ENCODE measurements at regions not wholly inside any gene's neighbourhood (a gene's known extent, or its start where the extent isn't known, plus 50 kb on each side); places are given as distances from the start of the nearest gene placed in this dataset.
"Not testable (repeated sequence)": the region's sequence is repeated elsewhere in the genome, so short reads cannot be mapped to it uniquely, and the experiment has no call there.

DNA sequence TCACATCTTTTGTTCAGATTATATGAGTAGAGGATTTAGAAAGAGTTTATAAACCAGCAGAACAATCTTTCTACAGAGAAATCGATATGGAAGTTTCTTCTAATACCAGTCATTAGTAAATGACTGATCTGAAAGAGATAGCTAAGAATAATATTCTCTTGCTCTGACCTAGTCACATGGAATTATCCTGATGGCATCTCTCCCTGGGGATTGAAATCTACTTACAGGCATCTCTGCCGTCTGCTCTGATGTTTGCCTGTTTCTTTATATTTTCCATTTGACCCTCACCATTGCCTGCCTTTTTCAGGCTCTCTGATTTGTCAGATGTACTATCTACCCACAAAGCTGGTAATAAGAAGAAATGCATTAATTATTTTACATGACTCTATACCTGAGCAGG, 1157.3 kb downstream of the PCDH7 start:
- DNase-seq (no peak), ATAC-seq (no peak)
- intact Hi-C loops (cut with DNase I), result no loop called here

DNA sequence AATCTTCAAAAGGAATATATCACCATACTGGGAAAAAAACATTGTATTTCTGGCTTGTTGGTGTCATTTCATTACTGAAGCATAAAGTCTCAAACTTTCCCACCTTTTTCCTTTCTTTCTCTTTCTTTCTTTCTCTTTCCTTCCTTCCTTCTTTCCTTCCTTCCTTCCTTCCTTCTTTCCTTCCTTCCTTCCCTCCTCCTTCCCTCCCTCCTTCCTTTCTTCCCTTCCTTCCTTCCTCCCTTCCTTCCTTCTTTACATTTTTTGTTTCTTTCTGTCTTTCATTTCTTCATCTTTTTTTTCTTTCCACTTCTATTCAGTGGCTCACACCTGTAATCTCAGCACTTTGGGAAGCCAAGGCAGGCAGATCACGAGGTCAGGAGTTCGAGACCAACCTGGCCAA, 1160.7 kb downstream of the PCDH7 start:
- intact Hi-C loops (cut with DNase I); DNase-seq; ATAC-seq: not testable (repeated sequence)

DNA sequence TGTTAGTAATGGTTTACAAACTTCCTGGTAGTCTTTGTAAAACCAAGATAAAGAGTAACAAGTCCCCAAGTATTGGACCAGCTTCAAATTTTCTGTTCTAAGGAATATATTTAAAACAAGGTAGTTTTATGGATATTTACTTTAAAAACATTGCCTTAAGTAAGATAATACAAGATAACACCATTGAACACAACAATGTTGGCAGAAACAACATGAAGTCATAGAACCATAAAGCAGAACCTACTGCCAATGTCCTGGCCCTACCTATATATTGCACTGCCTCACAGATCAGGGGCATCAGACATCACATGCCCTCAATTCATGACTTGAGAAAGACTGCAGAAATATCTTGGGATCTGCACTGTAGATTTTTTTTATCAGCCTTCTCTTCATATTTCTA, 1176.2 kb downstream of the PCDH7 start:
- intact Hi-C loops (cut with DNase I), result no loop called here
- ATAC-seq (no peak), DNase-seq (no peak)

DNA sequence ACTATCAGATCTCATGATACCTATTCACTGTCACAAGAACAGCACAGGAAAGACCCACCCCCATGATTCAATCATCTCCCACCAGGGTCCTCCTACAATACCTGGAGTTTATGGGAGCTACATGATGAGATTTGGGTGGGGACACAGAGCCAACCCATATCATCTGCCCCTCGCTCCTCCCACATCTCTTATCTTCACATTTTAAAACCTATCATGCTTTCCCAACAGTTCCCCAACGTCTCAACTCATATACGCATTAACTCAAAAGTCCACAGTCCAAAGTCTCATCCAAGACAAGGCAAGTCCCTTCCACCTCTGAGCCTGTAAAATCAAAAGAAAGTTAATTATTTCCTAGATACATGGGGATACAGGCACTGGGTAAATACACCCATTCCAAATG, 1185.2 kb downstream of the PCDH7 start:
- no peak for DNase-seq
- no peak for ATAC-seq
- intact Hi-C loops (cut with DNase I), result no loop called here

DNA sequence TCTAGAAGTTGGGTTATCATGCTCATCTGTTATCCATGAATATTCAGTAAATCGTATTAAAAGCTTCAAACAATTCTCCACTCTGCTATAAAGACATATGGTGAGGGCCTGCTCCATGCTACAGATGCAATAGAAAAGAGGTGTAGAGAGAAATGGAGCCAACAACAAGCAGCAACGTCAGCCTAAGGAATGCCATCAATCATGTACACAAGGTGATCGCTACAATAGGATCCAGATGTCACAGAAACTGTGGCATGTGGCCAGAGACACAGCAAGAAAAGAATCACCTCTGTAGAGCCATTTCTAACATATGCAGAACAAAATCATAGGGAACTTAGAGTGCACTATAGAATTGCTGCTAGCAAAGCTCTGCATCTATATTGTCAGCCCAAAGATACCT, 1188.1 kb downstream of the PCDH7 start:
- ATAC-seq, result no peak
- no peak for DNase-seq
- intact Hi-C loops (cut with DNase I), result no loop called here

DNA sequence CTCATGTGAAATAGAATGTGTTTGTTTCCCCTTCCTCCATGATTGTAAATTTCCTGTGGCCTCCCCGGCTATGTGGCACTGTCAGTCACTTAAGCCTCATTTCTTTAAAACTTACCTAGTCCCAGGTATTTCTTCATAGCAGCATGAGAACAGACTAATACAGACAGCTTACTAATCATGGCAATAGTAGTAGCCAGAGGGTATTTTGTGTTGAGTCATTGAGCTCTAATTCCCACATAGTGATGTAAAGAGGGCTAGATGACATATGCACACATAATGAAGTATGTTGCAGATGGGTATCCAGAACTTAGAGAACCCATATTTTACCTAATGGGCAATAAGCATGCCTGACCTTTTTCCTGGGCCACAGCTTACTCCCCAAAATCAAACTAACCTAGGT, 1197.2 kb downstream of the PCDH7 start:
- DNase-seq, result no peak
- no peak for ATAC-seq
- intact Hi-C loops (cut with DNase I), result no loop called here

DNA sequence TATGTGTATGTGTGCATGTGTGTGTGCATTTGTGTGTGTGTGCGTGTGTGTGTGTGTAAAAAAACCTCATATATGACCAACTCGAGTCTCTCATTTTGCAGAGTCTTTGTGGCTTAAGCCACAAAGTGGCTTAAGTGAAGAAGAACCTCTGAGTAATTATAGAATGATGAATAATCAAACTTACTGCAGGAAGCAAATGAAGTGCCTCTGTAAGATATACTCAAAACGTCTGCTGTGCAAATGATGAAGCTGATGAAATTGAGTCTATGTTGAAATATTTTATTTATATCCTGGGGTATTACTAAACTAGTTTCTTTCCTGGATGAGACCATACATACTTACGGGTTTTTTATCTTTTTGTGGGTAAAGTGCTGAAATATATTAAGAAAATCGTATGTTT, 1198.7 kb downstream of the PCDH7 start:
- DNase-seq, result no peak
- intact Hi-C loops (cut with DNase I), result no loop called here
- ATAC-seq, result no peak

DNA sequence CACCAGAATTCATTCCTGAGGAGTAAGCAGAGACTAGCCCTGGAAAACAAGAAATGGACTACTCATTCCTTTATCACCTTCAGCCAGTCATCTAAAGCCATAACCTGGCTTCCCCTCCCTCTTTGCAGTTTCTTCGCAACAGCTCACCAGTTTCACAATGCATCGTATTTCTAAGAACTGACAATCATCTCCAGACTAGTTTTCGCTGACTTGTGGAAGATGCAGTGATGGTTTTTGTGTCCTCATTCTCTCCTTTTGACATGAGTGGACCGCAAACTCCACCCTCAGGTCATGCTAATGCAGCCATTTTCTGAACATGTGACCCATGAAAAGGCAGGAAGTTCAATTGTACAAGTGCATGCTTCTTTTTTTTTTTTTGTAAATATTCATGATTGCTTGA, 1203.5 kb downstream of the PCDH7 start:
- no peak for DNase-seq
- ATAC-seq, result no peak
- intact Hi-C loops (cut with DNase I), result no loop called here

DNA sequence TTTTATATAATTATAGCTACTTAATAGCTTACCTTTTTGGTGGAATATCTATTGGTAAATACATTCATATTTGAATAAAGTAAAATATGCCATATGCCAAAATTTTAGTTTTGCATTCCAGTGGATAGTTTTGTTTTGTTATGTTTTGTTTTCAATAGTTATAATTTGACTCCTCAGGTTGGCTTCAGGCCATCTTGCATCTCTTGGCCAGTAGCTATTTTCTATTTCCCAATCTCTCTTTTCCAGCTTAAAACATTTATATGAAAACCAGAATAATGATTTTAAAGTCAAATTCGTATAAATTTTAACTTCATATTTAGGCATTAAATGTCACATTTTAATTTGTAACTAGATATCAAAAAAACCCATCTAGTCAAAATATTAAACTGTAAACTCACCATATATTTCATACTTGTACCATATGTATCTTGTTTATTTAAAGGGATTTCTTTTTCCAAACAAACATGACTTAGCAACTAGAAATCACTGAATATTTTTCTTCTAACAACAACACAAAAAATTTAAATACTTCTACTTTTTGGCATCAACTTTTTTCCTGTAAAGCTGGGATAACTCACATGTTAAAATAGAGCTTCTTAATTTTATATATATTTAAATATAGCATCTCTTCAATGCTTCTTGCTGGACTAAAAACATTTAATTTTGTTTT, 1209.6 kb downstream of the PCDH7 start:
- no peak for DNase-seq
- no peak for ATAC-seq
- intact Hi-C loops (cut with DNase I), result no loop called here

DNA sequence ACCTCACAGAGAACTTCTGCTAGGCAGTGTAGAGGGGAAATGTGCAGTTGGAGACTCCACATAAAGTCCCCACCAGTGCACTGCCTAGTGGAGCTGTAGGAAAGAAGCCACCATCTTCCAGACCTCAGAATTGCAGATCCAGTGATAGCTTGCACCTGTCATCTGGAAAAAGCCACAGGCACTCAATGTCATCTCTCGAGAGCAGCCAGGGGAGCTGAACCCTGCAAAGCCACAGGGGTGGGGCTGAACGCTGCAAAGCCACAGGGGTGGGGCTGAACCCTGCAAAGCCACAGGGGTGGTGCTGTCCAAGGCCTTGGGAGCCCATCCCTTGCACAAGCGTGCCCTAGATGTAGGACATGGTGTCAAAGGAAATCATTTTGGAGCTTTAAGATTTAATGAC, 1226.3 kb downstream of the PCDH7 start:
- DNase-seq (no peak), ATAC-seq (no peak)
- intact Hi-C loops (cut with DNase I), result no loop called here

DNA sequence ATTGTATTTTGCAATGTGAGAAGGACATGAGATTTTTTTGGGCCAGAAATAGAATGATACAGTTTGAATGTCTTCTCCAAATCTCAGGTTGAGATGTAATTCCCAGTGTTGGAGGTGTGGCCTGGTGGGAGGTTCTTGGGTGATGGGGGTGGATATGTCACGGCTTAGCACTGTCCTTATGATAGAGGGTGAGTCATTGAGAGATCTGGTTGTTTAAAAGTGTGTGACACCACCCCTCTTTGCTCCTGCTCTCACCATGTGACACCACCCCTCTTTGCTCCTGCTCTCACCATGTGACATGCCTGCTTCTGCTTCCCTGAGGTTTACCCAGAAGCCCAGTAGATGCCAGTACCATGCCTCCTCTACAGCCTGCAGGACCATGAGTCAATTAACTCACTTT, 1226.9 kb downstream of the PCDH7 start:
- ATAC-seq (no peak), DNase-seq (no peak)
- intact Hi-C loops (cut with DNase I), result no loop called here

DNA sequence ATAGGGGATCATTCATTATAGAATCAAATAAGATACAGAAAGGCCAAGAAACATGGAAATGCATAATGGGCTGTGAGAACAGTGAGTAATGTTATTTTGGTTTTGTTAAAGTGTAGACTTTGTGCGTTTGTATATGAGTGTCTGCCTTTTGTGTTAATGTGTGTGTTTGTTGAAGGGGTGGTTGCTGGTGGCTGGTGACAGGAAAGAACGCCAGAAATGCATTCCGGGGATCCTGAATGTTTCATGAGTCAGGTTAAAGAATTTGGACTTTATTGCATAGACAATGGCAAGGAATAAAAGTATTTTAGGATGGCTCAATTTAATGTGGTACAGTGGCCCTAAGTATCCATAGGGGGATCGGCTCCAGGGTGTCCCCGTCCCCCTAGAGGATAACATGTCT, 1228.9 kb downstream of the PCDH7 start:
- no peak for ATAC-seq

DNA sequence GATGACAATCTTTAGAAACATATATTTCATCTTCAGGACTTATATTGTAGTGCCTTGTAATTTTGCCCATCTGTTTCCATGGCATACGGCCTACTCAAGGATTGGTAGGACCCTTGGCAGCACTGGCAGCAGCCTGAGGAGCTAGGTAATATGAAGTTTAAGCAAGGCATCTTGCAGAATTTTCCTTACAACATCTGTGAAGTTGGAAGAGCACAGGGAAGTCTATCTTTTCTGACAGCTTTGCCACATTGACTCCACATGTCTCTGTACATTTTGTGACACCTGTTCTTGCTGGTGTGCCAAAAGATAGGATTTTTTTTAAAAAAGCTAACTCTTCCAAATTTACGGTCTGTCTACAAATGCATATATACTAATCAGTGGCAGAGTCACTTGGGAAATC, 1235.2 kb downstream of the PCDH7 start:
- ATAC-seq (no peak), DNase-seq (no peak)
- intact Hi-C loops (cut with DNase I), result no loop called here

More for the DNA sequence above, 1228.9 kb downstream of the PCDH7 start:
- intact Hi-C loops (cut with DNase I), result no loop called here
- DNase-seq, result no peak

DNA sequence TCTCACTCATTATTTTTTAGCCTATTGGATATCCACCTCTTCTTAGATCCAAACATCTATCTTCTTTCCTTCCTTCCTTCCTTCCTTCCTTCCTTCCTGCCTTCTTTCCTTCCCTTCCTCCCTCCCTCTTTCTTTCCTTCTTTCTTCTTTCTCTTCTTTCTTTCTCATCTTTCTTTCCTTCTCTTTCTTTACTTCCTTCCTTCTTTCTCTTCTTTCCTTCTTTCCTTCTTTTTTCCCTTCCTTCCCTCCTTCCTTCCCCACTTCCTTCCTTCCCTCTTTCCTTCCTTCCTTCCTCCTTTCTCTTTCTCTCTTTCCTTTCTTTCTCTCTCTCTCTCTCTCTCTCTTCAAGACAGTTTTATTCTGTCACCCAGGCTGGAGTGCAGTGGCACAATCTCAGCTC, 1239.8 kb downstream of the PCDH7 start:
- no peak for ATAC-seq
- intact Hi-C loops (cut with DNase I), result no loop called here

DNA sequence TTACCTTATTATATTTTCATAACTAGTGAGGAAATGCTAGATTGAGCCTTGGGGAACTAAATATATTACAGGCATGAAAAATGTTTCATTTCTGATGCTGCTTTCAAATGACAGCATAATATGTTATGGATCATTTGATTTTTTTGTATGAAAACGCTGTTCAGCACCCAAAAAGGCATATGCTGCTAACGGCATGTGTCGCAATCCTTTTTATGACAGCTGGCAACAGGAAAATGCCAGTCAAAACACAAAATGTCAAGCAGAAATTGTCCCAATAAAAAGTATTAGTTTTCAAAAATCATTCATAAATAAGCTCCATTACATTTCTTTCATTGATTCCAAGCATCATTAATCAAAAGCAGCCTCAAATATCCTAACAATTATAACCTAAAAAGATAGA, 1244.5 kb downstream of the PCDH7 start:
- intact Hi-C loops (cut with DNase I), result no loop called here
- DNase-seq (no peak), ATAC-seq (no peak)

More for the DNA sequence above, 1239.8 kb downstream of the PCDH7 start:
- DNase-seq, result no peak

DNA sequence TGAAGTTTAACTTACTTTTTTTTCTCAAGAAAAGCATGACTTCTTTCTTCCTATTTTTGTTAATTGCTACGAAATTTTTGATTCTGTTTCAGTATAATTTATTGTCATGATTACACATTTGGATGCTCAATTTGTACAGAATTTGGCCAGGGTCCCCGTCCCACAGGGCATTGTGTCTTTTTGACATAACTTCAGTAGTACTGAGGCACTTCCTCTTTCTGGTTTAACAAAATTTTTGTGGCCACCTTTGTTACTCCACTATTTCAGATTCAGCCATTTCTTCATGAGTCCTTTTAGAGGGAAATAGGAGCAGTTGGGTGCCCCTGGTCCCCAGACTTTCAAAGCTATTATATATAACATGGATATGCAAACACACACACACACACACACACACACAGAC, 1248.7 kb downstream of the PCDH7 start:
- ATAC-seq (no peak), DNase-seq (no peak)
- intact Hi-C loops (cut with DNase I), result no loop called here

DNA sequence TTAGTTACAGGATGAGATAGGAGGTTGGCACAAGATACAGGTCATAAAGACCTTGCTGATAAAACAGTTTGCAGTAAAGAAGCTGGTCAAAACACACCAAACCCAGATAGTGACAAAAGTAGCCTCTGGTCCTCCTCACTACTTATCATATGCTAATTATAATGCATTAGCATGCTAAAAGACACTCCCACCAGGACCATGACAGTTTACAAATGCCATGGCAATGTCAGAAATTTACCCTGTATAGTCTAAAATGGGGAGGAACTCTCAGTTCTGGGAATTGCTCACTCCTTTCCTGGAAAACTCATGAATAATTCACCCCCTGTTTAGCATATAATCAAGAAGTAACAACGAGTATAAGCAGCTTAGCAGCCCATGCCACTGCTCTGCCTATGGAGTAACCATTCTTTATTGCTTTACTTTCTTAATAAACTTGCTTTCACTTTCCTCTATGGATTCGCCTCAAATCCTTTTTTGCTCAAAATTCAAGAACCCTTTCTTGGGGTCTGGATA, 1254.4 kb downstream of the PCDH7 start:
- no peak for DNase-seq
- intact Hi-C loops (cut with DNase I), result no loop called here
- ATAC-seq, result no peak

DNA sequence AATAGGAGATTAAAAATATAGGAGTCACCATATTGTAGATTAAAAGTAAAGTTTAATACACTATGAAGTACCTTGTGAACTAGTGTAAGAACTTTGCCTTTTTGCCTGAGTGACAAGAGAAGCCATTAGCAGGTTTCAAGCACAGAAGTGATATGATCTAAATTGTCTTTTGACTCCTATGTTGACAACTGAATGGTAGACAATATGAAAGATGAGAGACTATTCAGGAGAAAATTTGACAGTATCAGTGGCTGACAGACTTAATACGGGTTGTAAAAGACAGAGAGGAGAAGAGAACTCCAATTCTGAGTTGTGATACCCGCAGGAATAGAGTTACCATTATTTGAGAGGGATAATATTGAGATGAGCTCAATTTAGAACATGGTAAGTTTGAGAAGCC, 1259.8 kb downstream of the PCDH7 start:
- DNase-seq (no peak), ATAC-seq (no peak)
- intact Hi-C loops (cut with DNase I), result no loop called here

DNA sequence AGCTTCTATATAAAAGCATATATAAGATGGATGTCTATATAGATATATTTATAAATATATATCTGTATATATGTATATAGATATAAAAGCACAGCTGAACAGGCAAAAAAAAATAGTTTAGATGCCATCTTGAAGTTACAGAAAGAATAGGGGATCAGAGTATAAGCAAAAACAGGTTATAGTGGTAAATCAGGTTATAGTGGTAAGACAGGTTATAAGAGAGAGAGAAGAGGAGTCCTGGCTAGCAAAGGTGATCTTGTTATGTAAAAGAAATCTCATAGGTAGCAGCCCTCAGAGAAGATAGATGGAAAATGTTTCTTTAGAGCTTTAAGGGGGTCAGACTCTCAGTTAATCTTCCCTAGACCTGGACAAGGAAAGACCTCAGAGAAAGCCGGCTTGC, 1263.1 kb downstream of the PCDH7 start:
- ATAC-seq (no peak), DNase-seq (no peak)
- intact Hi-C loops (cut with DNase I), result no loop called here

DNA sequence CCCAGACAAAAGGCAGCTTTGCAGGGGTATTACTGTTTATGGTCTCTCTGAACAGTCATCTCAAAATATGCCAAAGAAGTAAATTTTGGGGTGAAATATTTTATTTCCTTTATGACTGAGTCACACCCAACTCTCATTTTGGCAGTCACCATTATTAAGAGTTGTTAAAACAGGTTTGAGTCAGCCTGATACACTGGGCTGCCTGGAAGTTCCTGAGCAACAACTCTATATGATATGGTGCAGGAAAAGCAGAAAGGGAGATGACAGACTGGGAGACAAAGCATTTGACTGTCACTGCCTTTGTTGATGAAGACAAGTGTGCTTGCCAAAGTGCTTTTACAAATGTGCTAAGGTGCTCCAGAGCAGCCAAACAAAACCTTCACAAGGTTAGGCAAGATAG, 1263.5 kb downstream of the PCDH7 start:
- DNase-seq (no peak), ATAC-seq (no peak)
- intact Hi-C loops (cut with DNase I), result no loop called here

DNA sequence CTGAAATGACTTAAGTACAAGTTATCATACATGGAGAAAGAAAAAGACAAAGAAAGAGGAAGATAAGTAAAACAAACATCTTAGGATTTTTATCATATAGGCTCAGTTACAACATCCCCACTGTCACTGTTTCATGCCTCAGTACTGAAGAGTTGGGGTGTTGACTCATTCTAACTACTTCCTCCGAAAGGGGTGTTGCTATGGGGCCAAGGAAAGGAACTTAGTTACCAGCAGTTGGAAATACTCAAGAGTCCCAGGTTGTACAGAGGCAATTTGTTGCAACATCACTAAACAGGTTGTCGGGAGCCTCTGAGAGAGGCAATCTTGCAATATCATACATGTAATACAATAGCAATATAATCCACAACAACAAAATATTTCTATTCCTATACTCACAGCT, 1264.7 kb downstream of the PCDH7 start:
- no peak for ATAC-seq
- intact Hi-C loops (cut with DNase I), result no loop called here
- DNase-seq, result no peak

Data from left cardiac atrium (tissue), 4 donors.